Activated T-cell treated with anti-CD3 and anti-CD28 coated beads for 24 hours (primary cell): ENCODE measurements at regions not wholly inside any gene's neighbourhood (a gene's known extent, or its start where the extent isn't known, plus 50 kb on each side); places are given as distances from the start of the nearest gene placed in this dataset.
"Not testable (repeated sequence)": the region's sequence is repeated elsewhere in the genome, so short reads cannot be mapped to it uniquely, and the experiment has no call there.

Experiments
- DNase-seq: peaks from one replicate; pipeline ENCODE4 v3.0.0-alpha.2; 2020; ENCODE audit warnings: low read depth

DNA sequence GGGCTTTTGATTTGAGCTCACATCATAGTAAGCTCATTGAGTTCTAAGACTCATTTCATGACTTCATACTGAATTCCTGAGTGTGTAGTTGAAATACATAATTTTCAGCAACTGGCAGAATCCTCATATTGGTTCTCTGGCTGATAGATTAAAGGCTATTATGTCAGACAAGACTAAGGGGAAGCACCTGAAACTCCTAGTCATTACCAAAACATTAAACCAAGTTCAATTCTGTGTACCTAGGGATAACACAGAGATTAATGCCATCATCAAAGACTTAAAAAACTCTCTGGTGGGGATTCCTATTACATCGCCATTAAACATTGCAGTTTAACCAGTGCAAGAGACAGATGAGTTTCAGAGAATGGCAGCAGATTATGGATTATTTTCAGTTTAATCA, 339.1 kb downstream of the PTPRC start:
- no peak for DNase-seq

DNA sequence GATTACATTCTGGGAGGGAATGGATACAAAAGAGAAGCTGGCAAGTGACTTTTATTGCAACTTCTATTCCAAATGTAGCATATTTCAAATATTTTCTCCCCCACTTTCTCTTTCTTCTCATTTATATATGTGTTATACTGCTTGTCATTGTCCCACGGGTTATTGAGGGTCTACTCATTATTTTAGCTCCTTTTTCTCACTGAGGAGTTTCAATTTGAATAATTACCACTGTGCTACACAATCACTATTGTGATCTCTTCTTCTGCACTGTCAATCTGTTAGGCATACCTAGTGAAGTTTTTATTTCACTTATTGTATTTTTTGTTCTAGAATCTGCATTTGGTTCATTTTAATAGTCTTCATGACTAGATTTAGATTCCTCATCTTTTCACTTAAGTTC, 339.7 kb downstream of the PTPRC start:
- DNase-seq: no peak

DNA sequence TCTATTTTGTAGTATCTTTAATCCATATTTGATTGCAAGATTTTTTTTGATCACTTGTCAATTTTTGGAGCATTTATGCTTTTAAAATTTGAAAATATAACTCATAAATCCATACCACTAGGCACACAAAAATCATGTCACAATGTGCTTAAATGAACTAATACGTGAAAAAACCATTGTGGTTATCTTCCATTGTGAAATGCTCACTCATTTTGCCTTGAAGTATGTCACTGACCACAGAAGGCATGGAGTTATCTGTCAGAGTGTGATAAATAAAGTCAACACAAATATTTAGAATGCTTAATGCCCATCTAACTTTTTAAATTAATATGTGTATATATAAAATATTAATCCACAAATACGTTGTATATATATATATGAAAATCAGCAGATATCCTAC, 347.2 kb downstream of the PTPRC start:
- no peak for DNase-seq

DNA sequence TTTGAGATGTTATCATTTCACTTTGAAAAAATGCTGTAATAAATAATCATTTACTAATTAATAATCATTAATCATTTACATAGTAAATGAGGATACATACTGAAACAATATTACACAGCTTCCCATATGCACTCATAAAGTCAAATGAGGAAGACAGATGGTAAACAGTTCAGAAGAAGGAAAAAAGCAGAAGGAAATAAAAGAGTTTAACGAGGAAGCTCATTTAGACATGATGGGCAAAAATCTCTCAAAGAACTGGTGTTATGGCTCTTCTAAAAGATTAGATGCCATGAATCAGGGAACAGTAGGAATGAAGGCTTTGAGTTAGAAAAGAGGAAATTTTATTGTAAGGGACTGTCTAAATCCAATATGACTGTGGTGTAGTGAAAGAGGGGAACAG, 347.6 kb downstream of the PTPRC start:
- no peak for DNase-seq

DNA sequence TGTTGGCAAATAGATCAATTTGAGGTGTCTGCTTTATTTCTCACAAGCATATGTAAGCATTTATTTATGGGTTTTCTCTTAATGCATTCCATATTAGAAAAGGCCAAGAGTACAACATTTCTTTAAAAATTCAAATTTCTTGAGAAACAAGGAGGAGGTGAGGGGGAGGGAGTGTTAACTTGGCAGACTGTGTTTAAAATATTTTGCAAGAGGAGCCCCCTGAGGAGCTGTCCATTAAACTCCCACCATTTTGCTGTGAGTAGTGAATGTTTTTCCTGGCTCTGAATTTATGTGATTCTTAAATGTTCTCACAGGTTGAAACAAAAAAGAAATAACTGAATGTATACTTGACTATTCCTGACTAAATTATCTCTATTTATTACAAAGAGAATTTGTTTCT, 363.8 kb downstream of the PTPRC start:
- no peak for DNase-seq

DNA sequence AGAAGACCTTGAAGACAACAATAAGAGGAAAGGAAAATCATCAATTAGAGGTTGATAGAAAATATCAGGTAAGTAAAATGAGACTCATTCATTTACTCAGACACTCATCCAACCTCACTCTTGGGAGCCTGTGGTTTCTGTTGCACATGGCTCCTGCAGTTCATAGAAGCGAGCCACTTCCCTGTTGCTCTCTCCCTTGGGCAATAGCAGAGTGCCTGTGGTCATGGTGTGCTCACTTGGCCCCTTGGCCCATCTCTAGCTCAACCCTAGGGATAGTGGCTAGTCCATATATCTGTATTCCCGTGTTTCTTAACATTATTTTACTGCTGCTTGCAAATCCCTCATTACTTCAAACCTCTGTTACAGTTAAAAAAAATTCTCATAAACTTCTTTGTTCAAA, 368.6 kb downstream of the PTPRC start:
- no peak for DNase-seq

DNA sequence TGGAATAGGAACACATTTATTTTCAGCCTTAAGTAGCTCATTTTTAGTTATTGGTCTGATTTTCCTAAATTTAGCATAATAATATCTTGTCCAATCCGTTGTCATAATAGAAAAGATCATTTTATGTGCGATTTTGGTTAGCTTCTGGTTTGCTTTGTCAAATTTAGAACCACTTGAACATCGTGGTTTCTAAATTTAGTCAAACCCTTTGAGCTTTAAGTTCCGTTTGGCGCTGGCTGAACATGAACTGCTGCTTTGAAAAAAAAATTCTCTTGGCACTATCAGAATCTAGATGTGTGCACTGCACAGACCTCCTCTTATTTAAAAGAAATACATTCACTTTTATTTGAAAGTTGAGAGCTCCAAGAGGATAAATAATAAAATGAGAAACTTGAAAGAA, 370.6 kb downstream of the PTPRC start:
- no peak for DNase-seq

DNA sequence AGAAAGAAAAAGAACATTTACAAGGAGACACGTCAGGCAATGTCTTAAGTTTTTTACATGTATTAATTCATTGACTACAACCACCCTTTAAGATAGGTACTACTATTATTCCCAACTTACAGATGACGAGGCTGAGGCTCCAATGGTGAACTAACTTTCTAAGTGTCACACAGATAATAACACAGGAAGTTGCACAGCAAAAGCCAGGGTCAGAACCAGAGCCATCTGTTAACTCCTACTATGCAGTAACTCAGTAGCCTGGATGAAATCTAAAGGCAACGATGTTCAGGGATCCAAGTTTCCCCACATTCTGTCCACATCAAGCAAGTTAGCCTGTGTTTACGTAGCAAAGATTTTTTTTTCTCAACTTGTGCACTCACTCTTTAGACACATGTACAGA, 371.7 kb downstream of the PTPRC start:
- no peak for DNase-seq

DNA sequence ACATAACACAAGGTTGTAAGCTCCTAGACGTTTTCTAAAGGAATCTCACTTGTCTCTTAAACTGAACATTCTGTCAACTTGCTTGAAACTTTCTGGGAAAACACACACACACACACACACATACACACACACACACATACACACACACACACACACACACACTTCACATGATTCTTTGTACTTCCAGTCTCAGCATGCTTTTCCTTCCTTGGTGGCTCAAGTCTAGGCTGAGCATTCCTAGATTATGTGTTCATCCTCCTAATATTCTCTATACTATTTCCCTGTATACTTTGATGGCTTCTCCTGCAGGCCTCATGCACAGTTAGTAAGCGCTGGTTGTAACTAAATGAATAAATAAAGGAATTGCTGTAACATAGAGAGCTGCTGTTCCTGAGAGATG, 372.1 kb downstream of the PTPRC start:
- no peak for DNase-seq

DNA sequence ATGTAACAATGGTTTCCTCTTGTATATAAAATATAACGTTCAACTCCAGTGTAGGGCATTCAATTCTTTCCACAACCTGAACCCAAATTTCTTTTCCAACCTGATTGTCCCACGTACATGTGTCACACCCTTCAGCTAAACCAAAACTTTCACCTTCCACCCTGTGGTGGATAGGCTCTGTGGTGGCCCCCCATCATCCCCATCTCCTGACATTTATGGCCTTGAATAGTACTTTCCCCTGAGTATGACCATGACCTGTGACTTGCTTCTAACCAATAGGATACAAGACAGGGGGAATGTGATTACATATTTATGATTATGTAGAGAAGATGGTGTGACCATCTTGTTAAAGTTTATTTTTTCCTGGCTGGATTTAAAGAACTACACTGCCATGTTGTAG, 377.0 kb downstream of the PTPRC start:
- no peak for DNase-seq

DNA sequence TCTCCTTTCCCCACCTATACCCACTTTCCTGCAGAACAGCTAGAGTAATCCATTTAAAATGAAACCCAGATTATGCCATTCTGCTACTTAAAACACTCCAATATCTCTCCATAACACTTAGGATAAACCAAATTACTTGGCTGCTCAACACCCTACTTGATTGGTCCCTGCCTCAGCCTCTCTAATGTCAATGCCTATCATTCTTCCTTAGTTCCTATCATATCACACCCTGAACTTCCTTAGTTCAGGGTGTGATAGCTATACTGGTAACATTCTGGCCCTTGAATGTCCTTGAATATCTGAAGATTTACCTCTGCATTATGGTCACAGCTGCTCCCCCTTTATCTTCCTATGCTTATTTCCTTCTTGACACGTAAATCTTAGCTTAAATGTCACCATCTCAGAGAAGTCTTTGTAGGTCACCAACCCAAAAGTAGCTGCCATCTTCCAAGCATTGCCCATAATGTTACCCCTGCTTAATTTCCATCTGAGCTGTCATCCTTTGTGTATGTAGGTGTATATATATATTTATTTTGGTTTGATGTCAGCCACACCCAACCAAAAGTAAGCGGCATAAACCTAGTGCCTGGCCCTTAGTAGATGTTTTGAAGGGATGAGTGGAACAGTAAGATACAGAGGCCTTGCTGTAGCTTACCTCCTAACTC, 379.8 kb downstream of the PTPRC start:
- DNase-seq: no peak

DNA sequence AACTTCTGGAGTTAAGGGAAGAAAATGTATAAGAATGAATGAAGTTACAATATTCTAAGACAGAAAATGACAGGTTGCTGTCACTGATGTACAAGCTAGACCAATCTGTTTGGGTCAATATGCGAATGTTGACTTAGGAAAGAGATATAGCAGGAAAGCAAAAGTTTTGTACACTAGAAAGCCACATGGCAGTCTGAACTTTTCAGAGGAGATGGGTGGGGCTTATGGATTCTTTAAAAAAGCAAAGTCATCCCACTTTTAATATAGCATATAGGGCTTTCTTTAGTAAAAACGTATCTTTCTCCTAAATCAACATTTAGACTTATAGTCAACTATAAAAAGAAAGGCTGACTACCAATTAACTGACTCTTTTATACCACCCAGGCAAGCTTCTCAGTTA, 381.2 kb downstream of the PTPRC start:
- DNase-seq: no peak

DNA sequence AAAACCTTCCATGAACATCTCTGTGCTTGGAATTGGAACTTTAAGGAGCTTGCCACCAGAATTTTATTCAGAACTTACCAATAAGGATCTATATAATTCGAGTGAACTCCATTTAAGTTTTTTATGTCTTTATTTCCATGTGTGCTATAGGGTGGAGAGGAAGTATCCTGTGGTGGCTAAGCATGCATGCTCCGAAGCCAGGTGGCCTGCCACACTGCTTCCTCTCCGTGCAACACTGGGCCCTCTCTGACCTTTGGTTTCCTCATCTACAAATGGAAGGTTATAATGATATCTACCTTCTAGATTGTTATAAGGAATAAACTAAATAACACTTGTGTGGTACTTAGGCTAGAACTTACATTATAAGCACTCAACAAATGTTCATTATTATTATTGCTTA, 382.1 kb downstream of the PTPRC start:
- no peak for DNase-seq

DNA sequence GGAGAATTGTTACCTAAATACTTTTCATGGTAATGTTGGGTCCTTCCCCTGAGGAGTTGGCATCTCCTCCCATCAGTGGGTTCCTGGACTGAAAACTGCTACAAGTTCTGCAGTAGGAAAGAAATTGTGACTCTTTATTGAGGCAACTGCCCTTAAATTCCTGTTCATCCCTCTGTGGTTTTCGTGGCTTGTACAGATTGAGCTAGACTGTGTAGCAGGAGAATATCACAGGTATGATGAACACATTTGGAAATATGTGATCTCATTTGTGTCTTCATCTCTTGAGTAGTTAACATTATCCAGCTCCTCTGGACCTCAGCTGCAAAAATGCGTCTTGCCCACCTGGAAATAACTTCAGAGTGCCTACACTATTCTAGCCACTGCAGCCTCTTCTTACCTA, 390.6 kb downstream of the PTPRC start:
- no peak for DNase-seq

DNA sequence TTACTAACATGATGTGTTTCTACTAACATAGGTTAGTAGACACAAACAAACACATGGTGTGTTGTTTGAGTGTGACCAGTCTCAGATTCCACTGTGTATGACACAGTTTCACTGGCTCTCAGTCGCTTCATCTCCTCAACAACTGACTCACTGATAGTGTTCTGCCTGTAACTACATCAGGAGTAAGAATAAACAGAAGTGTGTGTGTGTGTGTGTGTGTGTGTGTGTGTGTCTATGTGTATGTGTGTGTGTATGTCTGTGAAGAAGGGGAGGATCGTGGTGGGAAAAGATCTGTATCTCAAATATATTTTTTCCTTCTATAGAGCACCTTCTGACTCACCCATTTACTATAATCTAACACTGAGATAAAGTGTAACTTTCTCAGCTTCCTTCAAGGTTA, 391.0 kb downstream of the PTPRC start:
- no peak for DNase-seq

DNA sequence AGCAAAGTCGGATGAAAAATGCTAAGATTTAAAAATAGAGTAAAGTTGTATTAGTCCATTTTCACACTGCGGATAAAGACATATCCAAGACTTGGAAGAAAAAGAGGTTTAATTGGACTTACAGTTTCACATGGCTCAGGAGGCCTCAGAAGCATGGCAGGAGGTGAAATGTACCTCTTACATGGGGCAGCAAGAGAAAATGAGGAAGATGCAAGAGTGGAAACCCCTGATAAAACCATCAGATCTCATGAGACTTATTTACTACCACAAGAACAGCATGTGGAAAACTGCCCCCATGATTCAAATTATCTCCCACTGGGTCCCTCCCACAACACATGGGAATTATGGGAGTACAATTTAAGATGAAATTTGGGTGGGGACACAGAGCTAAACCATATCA, 391.7 kb downstream of the PTPRC start:
- not testable (repeated sequence) for DNase-seq

DNA sequence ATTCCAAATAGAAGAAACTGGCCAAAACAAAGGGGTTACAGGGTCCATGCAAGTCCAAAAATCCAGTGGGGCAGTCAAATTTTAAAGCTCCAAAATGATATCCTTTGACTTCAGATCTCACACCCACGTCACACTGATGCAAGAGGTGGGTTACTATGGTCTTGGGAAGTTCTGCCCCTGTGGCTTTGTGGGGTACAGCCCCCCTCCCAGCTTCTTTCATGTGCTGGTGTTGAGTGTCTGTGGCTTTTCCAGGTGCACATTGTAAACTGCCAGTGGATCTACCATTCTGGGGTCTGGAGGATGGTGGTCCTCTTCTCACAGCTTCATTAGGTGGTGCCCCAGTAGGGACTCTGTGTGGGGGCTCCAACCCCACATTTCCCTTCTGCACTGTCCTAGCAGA, 392.3 kb downstream of the PTPRC start:
- DNase-seq: not testable (repeated sequence)

DNA sequence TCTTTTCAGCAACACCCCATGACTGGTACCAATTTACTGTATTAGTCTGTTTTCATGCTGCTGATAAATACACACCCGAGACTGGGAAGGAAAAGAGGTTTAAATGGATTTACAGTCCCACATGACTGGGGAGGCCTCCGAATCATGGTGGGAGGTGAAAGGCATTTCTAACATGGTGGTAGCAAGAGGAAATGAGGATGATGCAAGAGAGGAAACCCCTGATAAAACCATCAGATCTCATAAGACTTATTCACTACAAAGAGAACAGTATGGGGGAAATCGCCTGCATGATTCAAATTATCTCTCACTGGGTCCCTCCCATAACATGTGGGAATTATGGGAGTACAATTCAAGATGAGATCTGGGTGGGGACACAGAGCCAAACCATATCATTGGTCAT, 393.6 kb downstream of the PTPRC start:
- DNase-seq: not testable (repeated sequence)

DNA sequence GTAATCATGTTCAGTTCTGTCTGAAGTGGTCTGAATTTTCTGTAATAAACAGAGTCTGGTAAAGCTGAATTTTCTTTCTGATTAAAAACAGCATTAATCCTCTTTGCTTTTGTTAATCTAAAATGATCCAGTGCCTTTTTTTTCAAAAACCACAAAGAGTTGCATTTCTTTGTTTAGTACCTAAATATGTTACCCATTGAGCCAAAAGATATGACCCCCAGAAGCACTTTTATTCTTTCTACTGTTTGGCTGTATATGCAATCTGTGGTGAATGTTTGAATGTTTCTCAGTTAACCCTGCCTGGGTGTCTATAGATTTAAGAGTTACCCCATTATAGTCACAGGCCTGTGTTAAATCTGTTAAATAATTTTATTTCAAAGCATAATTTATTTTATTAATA, 394.8 kb downstream of the PTPRC start:
- no peak for DNase-seq

DNA sequence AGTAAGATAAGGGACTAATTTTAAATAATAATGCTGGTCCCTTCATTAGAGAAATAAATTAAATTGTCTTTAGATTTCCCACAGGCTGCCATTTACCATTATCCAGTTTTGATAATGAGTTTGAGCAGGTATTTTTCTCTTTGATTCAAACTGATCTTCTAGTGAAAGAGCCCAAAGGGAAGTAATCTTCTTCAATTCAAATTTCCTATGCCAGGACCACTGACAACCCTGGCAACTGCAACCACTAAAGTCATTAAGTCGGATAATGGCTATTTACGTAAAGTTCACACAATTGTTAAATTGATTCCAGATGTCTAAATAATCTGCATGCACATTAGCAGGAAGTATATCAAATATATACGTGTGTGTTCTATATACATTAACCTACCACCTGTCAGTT, 399.3 kb downstream of the PTPRC start:
- DNase-seq: no peak

DNA sequence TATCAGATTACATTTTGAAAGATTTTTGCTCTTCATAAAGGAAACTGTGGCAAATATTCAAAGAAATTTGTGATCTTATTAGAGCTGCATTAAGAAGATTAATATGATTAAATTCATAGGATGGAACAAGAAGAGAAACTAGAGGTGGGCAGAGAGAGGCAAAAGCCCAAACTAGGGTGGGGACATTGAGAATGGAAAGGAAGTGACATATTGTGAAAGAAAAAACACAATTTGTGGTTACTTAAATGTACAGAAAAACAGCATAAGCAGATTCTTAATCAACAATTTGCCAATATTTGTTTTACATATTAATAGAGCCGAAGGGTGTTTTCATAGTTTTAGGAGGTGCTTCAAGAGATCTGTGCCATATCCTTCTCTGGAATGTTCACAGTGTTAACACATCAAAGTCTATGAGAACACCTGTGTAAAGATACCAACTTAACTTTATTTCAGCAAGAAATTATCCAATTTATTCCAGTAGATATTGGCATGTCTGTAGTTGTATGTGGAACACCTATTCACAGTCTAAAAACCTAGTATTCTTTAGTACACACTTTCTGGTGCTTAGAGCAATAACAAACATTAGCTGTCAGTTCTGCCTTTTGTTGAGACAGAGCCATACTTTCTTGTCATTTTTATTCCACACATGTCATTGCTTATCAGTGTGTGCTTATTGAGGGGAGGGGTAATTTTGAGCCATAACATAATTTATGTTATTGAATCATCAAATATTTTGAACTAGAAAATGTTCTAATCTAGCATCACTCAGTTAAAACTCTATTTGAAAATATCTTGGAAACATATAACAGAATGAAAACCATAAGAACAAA, 401.5 kb downstream of the PTPRC start:
- no peak for DNase-seq

DNA sequence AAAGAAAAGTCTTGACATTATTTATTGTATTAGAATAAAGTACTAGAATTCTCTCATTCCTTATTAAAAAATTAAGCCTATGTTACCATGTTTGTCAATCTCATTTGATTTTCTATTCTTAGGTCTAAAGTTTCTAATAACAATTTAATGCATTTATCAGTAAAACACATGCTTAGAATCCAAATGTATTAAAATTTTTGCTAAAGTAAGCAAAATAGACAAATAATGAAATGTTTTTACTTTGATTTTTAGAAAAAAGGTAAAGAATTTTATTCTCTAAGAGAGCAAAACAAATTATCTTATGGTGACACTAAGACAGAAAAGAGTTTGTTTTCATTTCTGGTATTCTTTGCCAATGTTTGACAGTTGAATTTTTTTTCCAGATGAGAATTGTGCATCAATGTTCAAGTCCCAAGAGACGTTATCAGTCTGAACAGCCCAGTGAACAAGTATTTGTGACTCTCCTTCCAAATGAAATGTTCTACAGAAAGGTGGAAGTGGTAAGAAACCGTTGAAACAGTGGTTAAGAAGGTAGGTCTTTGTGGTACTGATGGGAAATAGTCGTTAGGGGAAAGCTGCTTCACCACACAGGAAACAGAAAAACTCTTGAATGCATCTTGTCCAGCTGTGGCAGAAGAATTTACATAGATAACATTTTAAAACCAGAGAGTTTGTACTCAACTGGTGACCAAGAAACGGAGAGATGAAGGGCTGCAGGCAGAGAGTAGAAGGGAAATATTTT, 402.5 kb downstream of the PTPRC start:
- DNase-seq: no peak

DNA sequence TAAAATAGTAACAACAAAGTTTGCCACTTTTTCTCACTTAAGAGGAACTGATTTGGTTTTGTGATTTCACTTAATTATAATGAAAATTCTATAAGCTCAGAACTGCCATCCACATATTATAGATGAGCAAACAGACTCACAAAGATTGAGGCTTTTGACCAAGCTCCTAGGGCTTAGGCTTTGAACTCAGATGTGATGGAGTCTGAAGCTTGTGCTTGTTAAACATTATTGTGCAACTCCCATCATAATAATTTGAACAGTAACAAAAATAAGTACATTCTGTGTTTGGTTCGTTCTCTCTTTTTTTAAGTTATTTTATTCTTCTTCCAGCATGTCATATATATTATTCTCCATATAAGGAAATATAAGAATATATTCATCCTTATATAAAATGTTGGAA, 403.4 kb downstream of the PTPRC start:
- no peak for DNase-seq
